Activated T-cell treated with anti-CD3 and anti-CD28 coated beads, Interleukin-2, amount 50 U/mL, for 72 hours (primary cell): ENCODE measurements at regions not wholly inside any gene's neighbourhood (a gene's known extent, or its start where the extent isn't known, plus 50 kb on each side); places are given as distances from the start of the nearest gene placed in this dataset.

Experiments
- ATAC-seq, 2 donors: fragments of 150-1000 bp; cut with Tn5 transposase; replicated peaks in 1 of 2; 2 replicates each; pipeline ENCODE4 v1.10.0; 2021; ENCODE audit warnings: moderate library complexity in 2 of 2, mild to moderate bottlenecking in 1 of 2
- DNase-seq, 2 donors: peaks; one replicate each; pipeline ENCODE4 v3.0.0; 2021 to 2022; ENCODE audit warnings: mixed read lengths in 1 of 2
- H3K27ac Mint-ChIP-seq: one replicate; pipeline ENCODE4 v1.8.0; 2022; ENCODE audit warnings: mild to moderate bottlenecking, moderate library complexity, mixed read lengths
- H3K27me3 Mint-ChIP-seq: one replicate; pipeline ENCODE4 v1.8.0; 2022; ENCODE audit warnings: low read depth, mixed read lengths
- H3K36me3 Mint-ChIP-seq, 2 donors: one replicate each; pipeline ENCODE4 v1.8.0; 2022; ENCODE audit warnings: mixed read lengths in 2 of 2, mild to moderate bottlenecking in 1 of 2; ENCODE audit not compliant: insufficient read depth in 2 of 2
- H3K4me1 Mint-ChIP-seq: one replicate; pipeline ENCODE4 v1.8.0; 2022; ENCODE audit warnings: low read depth, mixed read lengths
- H3K4me3 Mint-ChIP-seq, 2 donors: one replicate each; pipeline ENCODE4 v1.8.0; 2022; ENCODE audit warnings: mild to moderate bottlenecking in 2 of 2, mixed read lengths in 2 of 2, moderate library complexity in 2 of 2
- H3K9me3 Mint-ChIP-seq, 2 donors: one replicate each; pipeline ENCODE4 v1.8.0; 2022; ENCODE audit warnings: mixed read lengths in 2 of 2

DNA sequence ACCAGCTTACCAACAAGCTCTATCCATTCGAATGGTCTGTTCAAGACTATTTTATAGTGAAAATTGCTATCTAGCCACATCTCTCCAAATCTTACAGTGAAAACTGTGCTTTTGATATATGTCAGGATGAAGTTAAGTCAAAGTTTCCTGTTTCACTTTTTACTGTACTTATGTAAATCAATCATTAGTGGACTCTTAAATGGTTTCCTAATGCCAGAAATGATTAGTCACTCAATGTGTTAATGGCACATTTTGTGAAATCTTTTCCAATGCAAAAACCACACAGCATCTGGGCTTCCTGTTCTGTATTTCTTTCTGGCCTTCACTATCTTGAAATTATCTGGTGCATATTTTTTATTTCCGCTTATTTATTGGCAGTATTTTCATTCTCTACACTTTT lies 87.3 kb upstream of the STEAP1B start:
- no peak for DNase-seq
- Mint-ChIP-seq H3K4me3 (peak overlapping the region in 1 of 2 donors; percentile 12), H3K27ac (no peak overlapping the region), H3K27me3 (peaks cover 64% of the 10 kb centered on the region), H3K9me3 (peaks cover 0 to under 1% of the 10 kb centered on the region in 2 donors), H3K36me3 (peaks cover 0 to under 1% of the 10 kb centered on the region in 2 donors), H3K4me1 (peaks cover 17% of the 10 kb centered on the region)
- ATAC-seq, result peak in 1 of 2 donors; percentile 26

DNA sequence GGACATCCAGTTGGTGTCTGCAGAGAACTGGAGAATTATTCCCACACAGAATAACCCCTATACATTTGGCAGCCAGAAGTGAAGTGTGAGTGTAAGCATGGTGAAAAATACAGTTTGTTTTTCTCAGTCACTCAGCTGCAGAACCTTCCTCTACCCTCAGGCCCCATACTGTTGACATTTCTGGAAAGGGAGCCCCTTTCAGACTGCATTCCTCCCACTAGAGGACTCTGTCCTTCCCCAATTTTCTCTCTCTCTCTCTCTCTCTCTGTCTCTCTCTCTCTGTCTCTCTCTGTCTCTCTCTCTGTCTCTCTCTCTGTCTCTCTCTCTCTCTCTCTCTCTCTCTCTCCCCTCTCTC lies 86.8 kb upstream of the STEAP1B start:
- no peaks in the 10 kb centered on the region for H3K36me3 Mint-ChIP-seq
- DNase-seq (no peak), ATAC-seq (peak in 1 of 2 donors; percentile 21)
- no peak overlapping the region for H3K4me3 Mint-ChIP-seq
- H3K27ac Mint-ChIP-seq, result no peak overlapping the region
- H3K9me3 Mint-ChIP-seq, result no peaks in the 10 kb centered on the region
- peaks cover 17% of the 10 kb centered on the region for H3K4me1 Mint-ChIP-seq
- peaks cover 62% of the 10 kb centered on the region for H3K27me3 Mint-ChIP-seq

GRCh38 chr7:22586101-22586785 lies 86.3 kb upstream of the STEAP1B start:
- H3K9me3 Mint-ChIP-seq, result no peaks in the 10 kb centered on the region
- H3K27ac Mint-ChIP-seq, result no peak overlapping the region
- peaks cover 17% of the 10 kb centered on the region for H3K4me1 Mint-ChIP-seq
- H3K4me3 Mint-ChIP-seq, result no peak overlapping the region
- no peaks in the 10 kb centered on the region for H3K36me3 Mint-ChIP-seq
- DNase-seq, result no peak
- H3K27me3 Mint-ChIP-seq, result peaks cover 57% of the 10 kb centered on the region
- peak; percentile 43 to 54 for ATAC-seq

- no peak for ATAC-seq
- DNase-seq, result no peak
- peaks cover 46% of the 10 kb centered on the region for H3K27me3 Mint-ChIP-seq
- H3K9me3 Mint-ChIP-seq, result no peaks in the 10 kb centered on the region
- H3K36me3 Mint-ChIP-seq, result no peaks in the 10 kb centered on the region
- no peak overlapping the region for H3K4me3 Mint-ChIP-seq
- peaks cover 17% of the 10 kb centered on the region for H3K4me1 Mint-ChIP-seq
- no peak overlapping the region for H3K27ac Mint-ChIP-seq
These were observed 84.2 kb upstream of the STEAP1B start for GRCh38 chr7:22584179-22584578.

GRCh38 chr7:22582863-22583622 lies 83.1 kb upstream of the STEAP1B start:
- H3K9me3 Mint-ChIP-seq, result peaks cover 0 to 1% of the 10 kb centered on the region in 2 donors
- no peak overlapping the region for H3K4me3 Mint-ChIP-seq
- H3K36me3 Mint-ChIP-seq, result no peaks in the 10 kb centered on the region
- peaks cover 17% of the 10 kb centered on the region for H3K4me1 Mint-ChIP-seq
- H3K27me3 Mint-ChIP-seq, result peaks cover 46% of the 10 kb centered on the region
- DNase-seq (no peak), ATAC-seq (no peak)
- H3K27ac Mint-ChIP-seq, result no peak overlapping the region

GRCh38 chr7:22581099-22581498 lies 81.1 kb upstream of the STEAP1B start:
- H3K4me1 Mint-ChIP-seq, result peaks cover under 1% of the 10 kb centered on the region
- H3K27ac Mint-ChIP-seq, result no peak overlapping the region
- H3K27me3 Mint-ChIP-seq, result peaks cover 53% of the 10 kb centered on the region
- peaks cover 0 to 1% of the 10 kb centered on the region in 2 donors for H3K9me3 Mint-ChIP-seq
- H3K4me3 Mint-ChIP-seq, result no peak overlapping the region
- DNase-seq (no peak), ATAC-seq (no peak)
- no peaks in the 10 kb centered on the region for H3K36me3 Mint-ChIP-seq

- no peak for ATAC-seq
- Mint-ChIP-seq H3K4me1 (no peaks in the 10 kb centered on the region), H3K27ac (no peak overlapping the region), H3K9me3 (peaks cover 0 to 1% of the 10 kb centered on the region in 2 donors), H3K4me3 (no peak overlapping the region), H3K27me3 (peaks cover 61% of the 10 kb centered on the region), H3K36me3 (no peaks in the 10 kb centered on the region)
- no peak for DNase-seq
These were observed 80.0 kb upstream of the STEAP1B start for GRCh38 chr7:22579961-22580360.

GRCh38 chr7:22578007-22578733 lies 78.2 kb upstream of the STEAP1B start:
- Mint-ChIP-seq H3K4me3 (no peak overlapping the region), H3K27ac (no peak overlapping the region), H3K27me3 (peaks cover 62% of the 10 kb centered on the region), H3K36me3 (no peaks in the 10 kb centered on the region), H3K9me3 (peaks cover 0 to 1% of the 10 kb centered on the region in 2 donors), H3K4me1 (no peaks in the 10 kb centered on the region)
- no peak for DNase-seq
- no peak for ATAC-seq

- Mint-ChIP-seq H3K4me3 (no peak overlapping the region), H3K36me3 (no peaks in the 10 kb centered on the region), H3K27me3 (peaks cover 62% of the 10 kb centered on the region), H3K4me1 (no peaks in the 10 kb centered on the region), H3K27ac (no peak overlapping the region), H3K9me3 (peaks cover 0 to 1% of the 10 kb centered on the region in 2 donors)
- ATAC-seq (no peak), DNase-seq (no peak)
These were observed 77.5 kb upstream of the STEAP1B start for GRCh38 chr7:22577470-22578001.

DNA sequence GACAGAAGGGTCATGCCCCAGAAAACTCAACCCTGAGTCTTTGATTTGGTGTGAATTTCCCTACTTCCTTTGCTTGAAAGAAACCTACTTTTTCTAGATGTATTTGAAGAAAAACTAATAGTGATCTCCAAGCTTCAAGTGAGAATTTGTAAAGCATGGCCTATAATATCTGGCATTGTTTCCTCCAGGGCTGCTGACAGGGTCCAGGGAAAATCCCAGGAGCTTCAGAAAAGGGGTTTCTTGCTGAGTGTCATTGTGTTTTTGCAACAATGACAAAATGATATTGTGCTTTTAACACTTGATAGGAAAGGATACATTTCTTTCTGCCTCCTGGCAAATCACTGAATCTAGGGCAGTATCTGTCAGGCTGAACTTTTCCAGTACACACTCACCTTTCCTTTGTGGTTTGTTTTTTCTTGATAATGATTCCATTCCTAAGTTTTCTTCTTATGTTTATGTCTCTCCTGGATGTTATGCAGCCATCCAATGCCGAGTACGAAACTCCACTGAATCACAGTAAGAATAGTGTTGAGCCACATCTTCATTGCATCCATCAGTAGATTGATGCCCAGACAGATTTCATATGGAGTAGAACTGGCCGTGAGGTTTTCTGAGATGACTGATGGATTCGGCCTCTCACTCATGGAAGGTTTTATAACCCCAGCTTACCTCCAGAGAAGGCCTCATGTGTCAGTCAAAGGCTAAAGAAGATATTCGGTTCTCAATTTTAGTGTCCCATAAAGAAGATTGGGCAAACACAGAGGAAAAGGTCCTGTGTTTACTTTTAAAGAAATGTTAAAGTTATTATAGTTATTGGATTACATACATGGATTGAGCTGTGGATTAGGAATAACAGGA lies 76.9 kb upstream of the STEAP1B start:
- Mint-ChIP-seq H3K27me3 (peaks cover 64% of the 10 kb centered on the region), H3K9me3 (peaks cover 0 to 1% of the 10 kb centered on the region in 2 donors), H3K4me1 (no peaks in the 10 kb centered on the region), H3K27ac (no peak overlapping the region), H3K36me3 (no peaks in the 10 kb centered on the region), H3K4me3 (no peak overlapping the region)
- no peak for DNase-seq
- ATAC-seq, result no peak

GRCh38 chr7:22574754-22575520 lies 74.9 kb upstream of the STEAP1B start:
- H3K9me3 Mint-ChIP-seq, result peaks cover 0 to 1% of the 10 kb centered on the region in 2 donors
- ATAC-seq (no peak), DNase-seq (no peak)
- H3K4me3 Mint-ChIP-seq, result no peak overlapping the region
- H3K4me1 Mint-ChIP-seq, result peaks cover 3% of the 10 kb centered on the region
- no peak overlapping the region for H3K27ac Mint-ChIP-seq
- no peaks in the 10 kb centered on the region for H3K36me3 Mint-ChIP-seq
- peaks cover 83% of the 10 kb centered on the region for H3K27me3 Mint-ChIP-seq

GRCh38 chr7:22572937-22573336 lies 72.9 kb upstream of the STEAP1B start:
- ATAC-seq (no peak), DNase-seq (no peak)
- Mint-ChIP-seq H3K36me3 (no peaks in the 10 kb centered on the region), H3K27ac (no peak overlapping the region), H3K9me3 (no peaks in the 10 kb centered on the region), H3K4me1 (peaks cover 7% of the 10 kb centered on the region), H3K4me3 (no peak overlapping the region), H3K27me3 (peaks cover 83% of the 10 kb centered on the region)
